GM12892 (cell line): ENCODE measurements at regions not wholly inside any gene's neighbourhood (a gene's known extent, or its start where the extent isn't known, plus 50 kb on each side); places are given as distances from the start of the nearest gene placed in this dataset.
"Not testable (repeated sequence)": the region's sequence is repeated elsewhere in the genome, so short reads cannot be mapped to it uniquely, and the experiment has no call there.

Source experiments
- DNase-seq: peaks from one replicate; pipeline ENCODE4 v3.0.0; 2011; ENCODE audit not compliant: insufficient read length
- FAIRE-seq: peaks from 2 replicates; lab custom pipeline; 2011; peaks lifted over from hg19 to GRCh38; lab: Jason Lieb, UNC
- POLR2A ChIP-seq: IDR thresholded peaks from 2 replicates; pipeline ENCODE4 v1.6.1; 2011; ENCODE audit warnings: low read depth, low read length, control low read depth
- POLR2AphosphoS5 ChIP-seq: IDR thresholded peaks from 2 replicates; pipeline ENCODE4 v1.6.1; 2011; ENCODE audit warnings: low read depth, low read length, control low read depth
- TAF1 ChIP-seq: IDR thresholded peaks from 2 replicates; pipeline ENCODE4 v1.6.1; 2011; ENCODE audit warnings: low read depth, mild to moderate bottlenecking, control low read depth, low read length, borderline replicate concordance

DNA sequence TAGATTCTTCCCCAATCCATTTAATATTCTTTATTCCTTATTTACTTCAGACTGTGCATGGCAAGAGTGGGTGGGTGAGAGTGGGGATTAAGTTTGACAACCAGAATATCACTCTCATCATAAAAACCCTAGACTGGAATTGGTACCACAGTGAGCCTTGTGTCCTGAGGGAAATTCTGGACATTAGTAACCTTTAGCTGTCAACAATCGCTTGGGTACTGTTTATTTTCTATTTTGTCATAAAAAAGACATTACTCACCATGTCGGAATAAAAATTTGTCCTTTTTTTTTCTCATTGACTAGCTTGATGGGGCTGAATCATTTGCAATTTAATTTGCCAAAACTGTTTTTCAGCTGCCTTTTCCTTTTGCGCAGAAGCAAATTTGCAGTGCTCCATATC, 176.1 kb upstream of the SEMA3C start:
- FAIRE-seq (no peak), DNase-seq (no peak)
- TF ChIP-seq POLR2AphosphoS5: no peak

DNA sequence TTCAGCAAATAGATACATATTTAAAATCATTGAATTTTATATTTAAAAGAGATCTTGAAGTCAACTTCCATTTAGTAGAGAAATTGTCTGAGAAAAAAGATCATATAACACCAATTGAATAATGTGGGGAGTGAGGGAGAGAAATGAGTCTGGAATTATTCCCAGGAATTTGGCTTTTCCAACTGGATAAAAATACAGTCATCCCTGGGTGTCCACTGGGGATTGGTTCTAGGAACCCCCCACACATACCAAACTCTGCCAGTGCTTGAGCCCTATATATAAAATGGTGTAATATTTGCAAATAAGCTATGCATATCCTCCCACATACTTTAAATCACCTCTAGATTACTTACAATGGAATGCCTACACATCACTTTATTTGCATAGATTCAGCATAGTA, 162.8 kb upstream of the SEMA3C start:
- DNase-seq (no peak), FAIRE-seq (no peak)
- TF ChIP-seq POLR2A (no peak), TAF1 (no peak), POLR2AphosphoS5 (no peak)

DNA sequence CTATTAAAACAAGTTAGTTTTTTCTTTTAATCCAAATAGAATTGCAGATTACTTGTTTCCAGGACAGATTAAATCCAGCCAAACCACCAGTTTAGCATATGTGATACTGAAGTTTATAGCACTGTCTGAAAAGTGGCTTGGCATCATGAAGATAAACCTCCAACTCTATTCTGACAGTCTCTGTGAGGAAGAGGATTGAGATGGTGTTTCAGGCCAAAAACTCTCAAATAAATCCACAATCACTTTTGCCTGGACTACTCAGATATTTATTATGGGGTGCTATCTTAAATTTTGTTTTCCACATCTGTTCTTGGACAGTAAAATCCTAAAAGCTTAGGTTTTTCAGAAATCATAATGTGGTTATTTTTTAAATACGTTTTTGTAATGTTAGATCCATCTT, 161.7 kb upstream of the SEMA3C start:
- DNase-seq (no peak), FAIRE-seq (no peak)
- TF ChIP-seq TAF1: no peak
- no peak for TF ChIP-seq POLR2A
- no peak for TF ChIP-seq POLR2AphosphoS5

- FAIRE-seq (no peak), DNase-seq (no peak)
- no peak for TF ChIP-seq POLR2A
- TF ChIP-seq TAF1: no peak
- no peak for TF ChIP-seq POLR2AphosphoS5
These were observed 160.9 kb upstream of the SEMA3C start for GRCh38 chr7:81079746-81080145.

- DNase-seq (no peak), FAIRE-seq (no peak)
- TF ChIP-seq TAF1 (no peak), POLR2AphosphoS5 (no peak), POLR2A (no peak)
These were observed 156.3 kb upstream of the SEMA3C start for GRCh38 chr7:81075150-81075549.

- TF ChIP-seq TAF1 (no peak), POLR2AphosphoS5 (no peak), POLR2A (no peak)
These were observed 155.6 kb upstream of the SEMA3C start for GRCh38 chr7:81074406-81074805.

DNA sequence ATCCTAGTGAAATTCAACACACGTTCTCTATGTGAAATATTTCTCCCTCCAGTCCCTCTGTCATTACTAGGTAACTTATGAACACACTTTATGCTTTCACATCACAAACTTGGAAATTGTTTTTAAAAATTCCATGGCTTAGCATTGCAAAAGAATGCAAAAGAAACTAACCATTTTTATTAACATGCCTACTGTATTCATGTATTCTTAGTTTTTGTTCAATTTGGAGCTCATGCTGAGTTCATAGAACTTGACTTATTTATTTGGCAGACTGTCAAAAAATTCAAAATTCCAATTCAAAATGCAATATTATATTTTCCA, 155.0 kb upstream of the SEMA3C start:
- FAIRE-seq (no peak), DNase-seq (no peak)
- TF ChIP-seq POLR2AphosphoS5 (no peak), TAF1 (no peak), POLR2A (no peak)

More at GRCh38 chr7:81074406-81074805, 155.6 kb upstream of the SEMA3C start:
- FAIRE-seq (no peak), DNase-seq (no peak)

GRCh38 chr7:81070956-81071355, 152.1 kb upstream of the SEMA3C start:
- TF ChIP-seq POLR2A (no peak), TAF1 (no peak), POLR2AphosphoS5 (no peak)
- DNase-seq (no peak), FAIRE-seq (no peak)

DNA sequence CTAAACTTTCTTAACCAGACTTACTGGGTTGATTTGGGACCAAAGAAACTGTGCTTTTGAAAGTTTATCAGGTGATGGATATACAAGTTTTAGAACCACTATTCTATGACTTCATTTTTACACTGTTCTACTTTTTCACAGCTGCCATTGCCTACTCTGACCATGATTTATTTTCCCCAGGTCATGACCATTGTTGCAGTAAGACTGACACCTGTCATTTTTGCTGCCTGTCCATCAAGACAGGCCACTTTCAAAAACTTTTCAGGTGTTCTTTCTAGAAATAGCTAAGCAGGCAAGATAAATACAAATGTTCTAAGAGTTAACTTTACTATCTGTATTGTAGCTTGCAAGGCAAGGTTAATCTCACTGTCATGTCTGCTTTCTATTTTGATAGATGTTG, 147.9 kb upstream of the SEMA3C start:
- FAIRE-seq (no peak), DNase-seq (no peak)
- no peak for TF ChIP-seq POLR2AphosphoS5
- TF ChIP-seq TAF1: no peak
- TF ChIP-seq POLR2A: no peak

- no peak for TF ChIP-seq POLR2AphosphoS5
- TF ChIP-seq POLR2A: no peak
- no peak for TF ChIP-seq TAF1
- DNase-seq (no peak), FAIRE-seq (no peak)
These were observed 145.6 kb upstream of the SEMA3C start for GRCh38 chr7:81064426-81064825.

GRCh38 chr7:81062755-81063154, 143.9 kb upstream of the SEMA3C start:
- DNase-seq: no peak
- no peak for FAIRE-seq
- TF ChIP-seq TAF1 (no peak), POLR2A (no peak), POLR2AphosphoS5 (no peak)

DNA sequence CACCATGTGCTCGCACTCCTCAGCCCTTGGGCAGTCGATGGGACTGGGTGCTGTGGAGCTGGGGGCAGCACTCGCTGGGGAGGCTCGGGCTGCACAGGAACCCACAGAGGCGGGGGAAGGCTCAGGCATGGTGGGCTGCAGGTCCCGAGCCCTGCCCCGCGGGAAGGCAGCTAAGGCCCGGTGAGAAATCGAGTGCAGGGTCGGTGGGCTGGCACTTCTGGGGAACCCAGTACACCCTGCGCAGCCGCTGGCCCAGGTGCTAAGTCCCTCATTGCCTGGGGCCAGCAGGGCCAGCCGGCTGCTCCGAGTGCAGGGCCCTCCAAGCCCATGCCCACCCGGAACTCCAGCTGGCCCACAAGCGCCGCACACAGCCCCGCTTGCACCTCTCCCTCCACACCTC, 138.6 kb upstream of the SEMA3C start:
- not testable (repeated sequence) for DNase-seq, FAIRE-seq

GRCh38 chr7:81053623-81054022, 134.8 kb upstream of the SEMA3C start:
- no peak for TF ChIP-seq POLR2A
- no peak for TF ChIP-seq TAF1
- TF ChIP-seq POLR2AphosphoS5: no peak
- no peak for DNase-seq

More at GRCh38 chr7:81053623-81054022, 134.8 kb upstream of the SEMA3C start:
- no peak for FAIRE-seq
